H1 (cell line): ENCODE measurements at regions not wholly inside any gene's neighbourhood (a gene's known extent, or its start where the extent isn't known, plus 50 kb on each side); places are given as distances from the start of the nearest gene placed in this dataset.

Experiments
- CTCF ChIA-PET: fragments of 300-600 bp; sonication (Branson Sonifier 250); formaldehyde crosslinking; loops from one replicate; lab custom pipeline; 2021; ENCODE audit not compliant: partially characterized antibody; lab: Charles Lee
- POLR2A ChIA-PET: fragments of 300-600 bp; sonication (Branson Sonifier 250); formaldehyde crosslinking; loops from one replicate; lab custom pipeline; 2021; ENCODE audit warnings: inconsistent platforms; ENCODE audit not compliant: partially characterized antibody; lab: Charles Lee
- DNase-seq, 2 experiments: peaks; one replicate each; pipeline versions ENCODE4 v3.0.0 to v3.0.0-alpha.2; 2010 to 2022; ENCODE audit warnings: low spot score in 2 of 2, low read depth in 1 of 2, mixed read lengths in 1 of 2
- FAIRE-seq: peaks from 2 replicates; lab custom pipeline; 2011; peaks lifted over from hg19 to GRCh38; lab: Jason Lieb, UNC
- H2AFZ ChIP-seq: 2 replicates; pipeline ENCODE4 v1.8.1; 2012; ENCODE audit warnings: low read length, inconsistent platforms
- H2AK5ac ChIP-seq: 2 replicates; pipeline ENCODE4 v1.6.1; 2013; ENCODE audit warnings: low read depth, low read length
- H2BK120ac ChIP-seq: replicated peaks from 2 replicates; pipeline ENCODE3; 2013; ENCODE audit warnings: low read depth, low read length, inconsistent platforms
- H2BK12ac ChIP-seq: 2 replicates; pipeline ENCODE4 v1.6.1; 2013; ENCODE audit warnings: low read depth, low read length
- H2BK15ac ChIP-seq: 2 replicates; pipeline ENCODE4 v1.6.1; 2013; ENCODE audit warnings: low read length
- H2BK20ac ChIP-seq: 2 replicates; pipeline ENCODE4 v1.6.1; 2013; ENCODE audit warnings: low read length
- H2BK5ac ChIP-seq: 2 replicates; pipeline ENCODE4 v1.6.1; 2013; ENCODE audit warnings: low read depth, low read length
- H3K14ac ChIP-seq: 2 replicates; pipeline ENCODE4 v1.6.1; 2013; ENCODE audit warnings: inconsistent platforms; ENCODE audit not compliant: insufficient read length
- H3K18ac ChIP-seq: 2 replicates; pipeline ENCODE4 v1.6.1; 2013; ENCODE audit warnings: low read length; ENCODE audit errors: extremely low read depth
- H3K23ac ChIP-seq: 2 replicates; pipeline ENCODE4 v1.6.1; 2013; ENCODE audit warnings: inconsistent platforms; ENCODE audit not compliant: insufficient read length
- H3K23me2 ChIP-seq: 2 replicates; pipeline ENCODE4 v1.6.1; 2013; ENCODE audit warnings: low read depth, low read length
- H3K27ac ChIP-seq: 2 replicates; pipeline ENCODE4 v1.6.1; 2011; ENCODE audit warnings: low read depth, low read length, inconsistent platforms
- H3K27me3 ChIP-seq, 4 experiments: replicated peaks in 1 of 4; 1 replicate in 1 of 4; 2 replicates in 3 of 4; pipeline versions ENCODE4 v1.6.1 to v1.8.1; 2011 to 2013; ENCODE audit warnings: low read length in 3 of 4, mild to moderate bottlenecking in 3 of 4, inconsistent platforms in 2 of 4, mixed read lengths in 2 of 4, moderate library complexity in 1 of 4; ENCODE audit not compliant: control insufficient read depth in 3 of 4, insufficient read depth in 3 of 4; ENCODE audit errors: extremely low read depth in 1 of 4
- H3K36me3 ChIP-seq, 4 experiments: 2 replicates each; pipeline versions ENCODE4 v1.6.1 to v1.8.1; 2011 to 2013; ENCODE audit warnings: mild to moderate bottlenecking in 4 of 4, low read length in 3 of 4, moderate library complexity in 2 of 4, control low read depth in 1 of 4, inconsistent platforms in 1 of 4; ENCODE audit not compliant: insufficient read depth in 4 of 4, control insufficient read depth in 2 of 4
- H3K4ac ChIP-seq: replicated peaks from 2 replicates; pipeline ENCODE3; 2013; ENCODE audit warnings: low read length, low read depth, mixed read lengths, inconsistent platforms; ENCODE audit not compliant: insufficient read length
- H3K4me1 ChIP-seq, 4 experiments: replicated peaks in 1 of 4; 1 replicate in 1 of 4; 2 replicates in 3 of 4; pipeline versions ENCODE4 v1.6.1 to v1.8.1; 2011 to 2013; ENCODE audit warnings: low read length in 3 of 4, inconsistent platforms in 2 of 4, mixed read lengths in 1 of 4; ENCODE audit not compliant: insufficient read depth in 4 of 4, control insufficient read depth in 3 of 4
- H3K4me2 ChIP-seq, 2 experiments: 2 replicates each; pipeline versions ENCODE4 v1.6.1 to v1.8.1; 2011 to 2013; ENCODE audit warnings: low read depth in 2 of 2, low read length in 2 of 2, control low read depth in 1 of 2, inconsistent platforms in 1 of 2, mild to moderate bottlenecking in 1 of 2; ENCODE audit not compliant: insufficient read depth in 1 of 2
- H3K4me3 ChIP-seq, 4 experiments: fragments of 200-600, 300-600 bp in 1 of 4; sonication (generic), shearing (Covaris generic), sonication (Bioruptor Twin) in 1 of 4; 2 replicates each; pipeline versions ENCODE4 v1.5.1 to v1.8.1; 2011 to 2016; ENCODE audit warnings: low read length in 4 of 4, low read depth in 3 of 4, control low read depth in 2 of 4, inconsistent platforms in 2 of 4, mild to moderate bottlenecking in 2 of 4, mixed read lengths in 1 of 4, moderate library complexity in 1 of 4; ENCODE audit not compliant: insufficient read depth in 2 of 4; ENCODE audit errors: extremely low read depth in 1 of 4
- H3K56ac ChIP-seq: replicated peaks from 2 replicates; pipeline ENCODE3; 2013; ENCODE audit warnings: low read depth, mild to moderate bottlenecking, mixed read lengths, low read length, inconsistent platforms; ENCODE audit not compliant: insufficient read length
- H3K79me1 ChIP-seq: 2 replicates; pipeline ENCODE4 v1.6.1; 2013; ENCODE audit warnings: low read depth, low read length, control low read depth
- H3K79me2 ChIP-seq, 2 experiments: 2 replicates each; pipeline versions ENCODE4 v1.6.1 to v1.8.1; 2012 to 2013; ENCODE audit warnings: low read length in 2 of 2, mild to moderate bottlenecking in 2 of 2, inconsistent platforms in 1 of 2; ENCODE audit not compliant: insufficient read depth in 2 of 2, control insufficient read depth in 1 of 2
- H3K9ac ChIP-seq, 4 experiments: replicated peaks in 1 of 4; 1 replicate in 1 of 4; 2 replicates in 3 of 4; pipeline versions ENCODE4 v1.6.1 to v1.8.1; 2011 to 2013; ENCODE audit warnings: low read depth in 3 of 4, low read length in 3 of 4, control low read depth in 2 of 4, mild to moderate bottlenecking in 2 of 4, moderate library complexity in 2 of 4, inconsistent platforms in 1 of 4; ENCODE audit errors: extremely low read depth in 1 of 4
- H3K9me3 ChIP-seq, 2 experiments: 2 replicates each; pipeline versions ENCODE4 v1.6.1 to v1.8.1; 2012 to 2013; ENCODE audit warnings: mild to moderate bottlenecking in 2 of 2, moderate library complexity in 2 of 2, control low read depth in 1 of 2, inconsistent platforms in 1 of 2, low read depth in 1 of 2, low read length in 1 of 2, mixed read lengths in 1 of 2; ENCODE audit not compliant: insufficient read depth in 2 of 2
- H4K20me1 ChIP-seq, 2 experiments: replicated peaks in 1 of 2; 2 replicates each; pipeline versions ENCODE3 to v1.8.1; 2011 to 2013; ENCODE audit warnings: inconsistent platforms in 2 of 2, low read length in 2 of 2, mild to moderate bottlenecking in 1 of 2; ENCODE audit not compliant: insufficient read depth in 2 of 2, control insufficient read depth in 1 of 2
- H4K5ac ChIP-seq: 2 replicates; pipeline ENCODE4 v1.6.1; 2013; ENCODE audit warnings: low read length, low read depth, mixed read lengths, inconsistent platforms; ENCODE audit not compliant: insufficient read length
- H4K8ac ChIP-seq: 2 replicates; pipeline ENCODE4 v1.8.0; 2013; ENCODE audit warnings: mild to moderate bottlenecking, moderate library complexity, low read length, inconsistent platforms; ENCODE audit not compliant: insufficient read depth; ENCODE audit errors: extremely low read depth
- H4K91ac ChIP-seq: replicated peaks from 2 replicates; pipeline ENCODE3; 2013; ENCODE audit warnings: low read length, mixed read lengths, inconsistent platforms; ENCODE audit not compliant: insufficient read length
- CREB1 ChIP-seq: IDR thresholded peaks from 2 replicates; pipeline ENCODE4 v1.6.1; 2012; ENCODE audit warnings: inconsistent platforms
- HDAC2 ChIP-seq, 2 experiments: fragments of 300-600 bp in 1 of 2; sonication (generic) in 1 of 2; IDR thresholded peaks; 2 replicates each; pipeline ENCODE4 v1.6.1; 2011 to 2012; ENCODE audit warnings: low read depth in 2 of 2, low read length in 2 of 2, mild to moderate bottlenecking in 2 of 2, moderate library complexity in 2 of 2, borderline replicate concordance in 1 of 2, inconsistent platforms in 1 of 2
- PHF8 ChIP-seq: fragments of 200-600 bp; sonication (generic); conservative IDR thresholded peaks from 2 replicates; pipeline ENCODE4 v1.7.1; 2012; ENCODE audit warnings: low read depth, mild to moderate bottlenecking, inconsistent platforms, low read length, moderate library complexity
- TCF12 ChIP-seq: IDR thresholded peaks from 2 replicates; pipeline ENCODE4 v1.6.1; 2011; ENCODE audit warnings: low read depth, mild to moderate bottlenecking, low read length
- YY1 ChIP-seq: IDR thresholded peaks from 2 replicates; pipeline ENCODE4 v1.6.1; 2011; ENCODE audit warnings: low read depth, mild to moderate bottlenecking, low read length
- WGBS, 2 experiments: shearing (Covaris generic) in 1 of 2; methylation state at CpG; one replicate each; pipeline versions ENCODE4 v1.1.6 to v1.1.7; 2013 to 2015; ENCODE audit warnings: low lambda C conversion rate in 2 of 2, mixed read lengths in 2 of 2, inconsistent platforms in 1 of 2, low coverage in 1 of 2, missing lambda C conversion rate in 1 of 2; ENCODE audit not compliant: insufficient replicate concordance in 2 of 2, insufficient coverage in 1 of 2, insufficient read length in 1 of 2; ENCODE audit errors: extremely low coverage in 1 of 2, missing lambda C conversion rate in 1 of 2; 5-methylcytosine and 5-hydroxymethylcytosine counted together
- TF ChIP-seq, protein P1 (sequence below): IDR thresholded peaks from 2 replicates; pipeline ENCODE4 v1.6.1; 2011; ENCODE audit warnings: low read depth, mild to moderate bottlenecking, low read length; ENCODE audit not compliant: insufficient read depth

DNA sequence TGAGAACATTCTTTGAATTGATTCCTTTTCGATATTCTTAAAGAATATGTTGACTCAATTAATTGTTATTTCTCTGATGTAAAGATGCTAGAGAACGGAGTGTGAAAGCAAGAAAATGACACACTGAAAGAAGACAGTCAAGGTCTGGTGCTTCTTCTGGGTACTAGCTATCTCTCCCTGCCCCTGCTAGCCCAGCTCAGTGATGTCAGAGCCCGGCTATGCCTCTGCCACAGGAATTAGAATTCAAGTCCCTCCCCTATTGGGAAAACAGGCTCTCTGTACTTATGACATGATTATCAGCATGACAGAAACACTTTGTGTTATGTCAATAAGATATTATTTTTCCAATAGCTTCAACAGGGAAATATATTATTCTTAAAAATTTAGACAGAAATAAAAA lies 252.4 kb downstream of the KCNC2 start:
- no peak overlapping the region for H4K91ac ChIP-seq
- no peak overlapping the region; the same call in 1 of the 2 replicates for H4K8ac ChIP-seq
- no peak overlapping the region for H3K4ac ChIP-seq
- TF ChIP-seq HDAC2 (IDR thresholded peaks at IDR 0.05; ENCODE audit: borderline replicate concordance in 1 of 2, low read depth in 2 of 2, low read length in 2 of 2) (no peak), TCF12 (no peak), PHF8 (no peak), YY1 (no peak), CREB1 (no peak)
- TF ChIP-seq, protein P1, sequence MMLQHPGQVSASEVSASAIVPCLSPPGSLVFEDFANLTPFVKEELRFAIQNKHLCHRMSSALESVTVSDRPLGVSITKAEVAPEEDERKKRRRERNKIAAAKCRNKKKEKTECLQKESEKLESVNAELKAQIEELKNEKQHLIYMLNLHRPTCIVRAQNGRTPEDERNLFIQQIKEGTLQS: no peak
- no peaks in the 10 kb centered on the region for H3K4me1 ChIP-seq
- no peak overlapping the region for H2AFZ ChIP-seq
- no peak overlapping the region for H3K4me3 ChIP-seq
- H3K36me3 ChIP-seq: no peaks in the 10 kb centered on the region
- no peak overlapping the region for H3K27ac ChIP-seq
- no peaks in the 10 kb centered on the region for H3K27me3 ChIP-seq
- H3K23ac ChIP-seq: no peak overlapping the region
- H3K56ac ChIP-seq: no peak overlapping the region
- no peak overlapping the region for H3K14ac ChIP-seq
- POLR2A ChIA-PET: no interaction called here
- H3K9ac ChIP-seq: no peak overlapping the region
- no peak for DNase-seq
- 89% methylated on average over 3 of the region's 3 CpGs; no CpG with 5 or more reads in 1 of the 2 experiments for WGBS, 2 experiments
- no peak overlapping the region for H2BK20ac ChIP-seq
- no peak overlapping the region for H4K5ac ChIP-seq
- no peak overlapping the region for H2BK12ac ChIP-seq
- H3K79me1 ChIP-seq: no peaks in the 10 kb centered on the region
- no peak overlapping the region for H2BK5ac ChIP-seq
- H3K79me2 ChIP-seq: no peaks in the 10 kb centered on the region
- no peaks in the 10 kb centered on the region for H3K23me2 ChIP-seq
- no peak overlapping the region for H2BK120ac ChIP-seq
- H3K18ac ChIP-seq: no peak overlapping the region
- no peak overlapping the region for H2BK15ac ChIP-seq
- FAIRE-seq: no peak
- 0 out of 4 replicates have a peak, but pooled peaks cover 0 to 3% of the 10 kb centered on the region in 2 experiments for H3K9me3 ChIP-seq
- CTCF ChIA-PET: interaction anchor here (0.7 to 1.2 kb wide), 2 partner anchors 54 to 1122 kb away, joined by 3 read pairs; no protein-coding TSS in a partner anchor
- no peaks in the 10 kb centered on the region for H4K20me1 ChIP-seq
- H3K4me2 ChIP-seq: no peak overlapping the region
- H2AK5ac ChIP-seq: no peak overlapping the region
